ENCODE measurements at regions not wholly inside any gene's neighbourhood (a gene's known extent, or its start where the extent isn't known, plus 50 kb on each side); places are given as distances from the start of the nearest gene placed in this dataset.
"Not testable (repeated sequence)": the region's sequence is repeated elsewhere in the genome, so short reads cannot be mapped to it uniquely, and the experiment has no call there.

- no peak overlapping the region for H3K27ac ChIP-seq (ENCODE audit: low read length)
- no peaks in the 10 kb centered on the region for H3K36me3 ChIP-seq (replicated peaks; ENCODE audit: insufficient read depth, low read length)
- no peak overlapping the region for H3K9ac ChIP-seq (ENCODE audit: low read length)
- no peaks in the 10 kb centered on the region for H3K4me1 ChIP-seq (ENCODE audit: low read length)
- H4K20me1 ChIP-seq (ENCODE audit: insufficient read depth, low read length): no peaks in the 10 kb centered on the region
- H3K27me3 ChIP-seq (replicated peaks; ENCODE audit: insufficient read depth, low read length): no peaks in the 10 kb centered on the region
- H3K4me2 ChIP-seq (ENCODE audit: low read depth, low read length): no peak overlapping the region
- H3K9me2 ChIP-seq (replicated peaks; ENCODE audit: insufficient read depth, low read length): no peaks in the 10 kb centered on the region
- no peaks in the 10 kb centered on the region for H3K9me3 ChIP-seq (replicated peaks; ENCODE audit: insufficient read depth, low read length)
- H3K4me3 ChIP-seq (ENCODE audit: low read length): no peak overlapping the region
- TF ChIP-seq EZH2 (optimal IDR thresholded peaks at IDR 0.05; ENCODE audit: low read depth, low read length) (no peak), CTCF (IDR thresholded peaks at IDR 0.05; ENCODE audit: low read length) (no peak), EZH2phosphoT487 (IDR thresholded peaks at IDR 0.05; ENCODE audit: low read length) (no peak)
- H3F3A ChIP-seq (ENCODE audit: insufficient read depth, low read length): no peaks in the 10 kb centered on the region
- no peak overlapping the region for H2AFZ ChIP-seq (ENCODE audit: low read length)
- H3K79me2 ChIP-seq (ENCODE audit: low read length): no peaks in the 10 kb centered on the region
- DNase-seq: no peak
These were observed 112.3 kb downstream of the MIAT start for GRCh38 chr22:26769663-26770062.

GRCh38 chr22:26770624-26771023 is 113.2 kb downstream of the MIAT start:
- no peak for TF ChIP-seq CTCF (IDR thresholded peaks at IDR 0.05; ENCODE audit: low read length)
- H3K4me1 ChIP-seq (ENCODE audit: low read length): no peaks in the 10 kb centered on the region
- no peaks in the 10 kb centered on the region for H3K9me3 ChIP-seq (replicated peaks; ENCODE audit: insufficient read depth, low read length)
- H3K4me3 ChIP-seq (ENCODE audit: low read length): no peak overlapping the region
- H3F3A ChIP-seq (ENCODE audit: insufficient read depth, low read length): no peaks in the 10 kb centered on the region
- no peaks in the 10 kb centered on the region for H3K27me3 ChIP-seq (replicated peaks; ENCODE audit: insufficient read depth, low read length)
- no peak for DNase-seq
- H2AFZ ChIP-seq (ENCODE audit: low read length): no peak overlapping the region
- H3K9ac ChIP-seq (ENCODE audit: low read length): no peak overlapping the region
- H3K36me3 ChIP-seq (replicated peaks; ENCODE audit: insufficient read depth, low read length): no peaks in the 10 kb centered on the region
- H3K9me2 ChIP-seq (replicated peaks; ENCODE audit: insufficient read depth, low read length): no peaks in the 10 kb centered on the region
- no peak overlapping the region for H3K27ac ChIP-seq (ENCODE audit: low read length)
- H3K4me2 ChIP-seq (ENCODE audit: low read depth, low read length): no peak overlapping the region
- no peaks in the 10 kb centered on the region for H3K79me2 ChIP-seq (ENCODE audit: low read length)
- no peaks in the 10 kb centered on the region for H4K20me1 ChIP-seq (ENCODE audit: insufficient read depth, low read length)

- H3K4me2 ChIP-seq (ENCODE audit: low read depth, low read length); H3K9ac ChIP-seq (ENCODE audit: low read length); H3K4me3 ChIP-seq (ENCODE audit: low read length); DNase-seq; H4K20me1 ChIP-seq (ENCODE audit: insufficient read depth, low read length); H3K27ac ChIP-seq (ENCODE audit: low read length); H3K79me2 ChIP-seq (ENCODE audit: low read length); H3K4me1 ChIP-seq (ENCODE audit: low read length); H3K36me3 ChIP-seq (replicated peaks; ENCODE audit: insufficient read depth, low read length); H3K27me3 ChIP-seq (replicated peaks; ENCODE audit: insufficient read depth, low read length); H3K9me2 ChIP-seq (replicated peaks; ENCODE audit: insufficient read depth, low read length); H3F3A ChIP-seq (ENCODE audit: insufficient read depth, low read length); H2AFZ ChIP-seq (ENCODE audit: low read length); H3K9me3 ChIP-seq (replicated peaks; ENCODE audit: insufficient read depth, low read length): not testable (repeated sequence)
These were observed 115.7 kb downstream of the MIAT start for GRCh38 chr22:26773054-26773453.

- H3K9me2 ChIP-seq (replicated peaks; ENCODE audit: insufficient read depth, low read length): no peaks in the 10 kb centered on the region
- no peaks in the 10 kb centered on the region for H4K20me1 ChIP-seq (ENCODE audit: insufficient read depth, low read length)
- H3K9ac ChIP-seq (ENCODE audit: low read length): no peak overlapping the region
- no peaks in the 10 kb centered on the region for H3K4me1 ChIP-seq (ENCODE audit: low read length)
- H3F3A ChIP-seq (ENCODE audit: insufficient read depth, low read length): no peaks in the 10 kb centered on the region
- no peaks in the 10 kb centered on the region for H3K27me3 ChIP-seq (replicated peaks; ENCODE audit: insufficient read depth, low read length)
- no peak overlapping the region for H2AFZ ChIP-seq (ENCODE audit: low read length)
- no peak overlapping the region for H3K27ac ChIP-seq (ENCODE audit: low read length)
- H3K36me3 ChIP-seq (replicated peaks; ENCODE audit: insufficient read depth, low read length): peaks cover 5% of the 10 kb centered on the region; the same call in 1 of the 2 replicates
- H3K79me2 ChIP-seq (ENCODE audit: low read length): no peaks in the 10 kb centered on the region
- H3K4me3 ChIP-seq (ENCODE audit: low read length): no peak overlapping the region
- H3K4me2 ChIP-seq (ENCODE audit: low read depth, low read length): no peak overlapping the region
- no peak for DNase-seq
- TF ChIP-seq EZH2phosphoT487 (IDR thresholded peaks at IDR 0.05; ENCODE audit: low read length) (no peak), EZH2 (optimal IDR thresholded peaks at IDR 0.05; ENCODE audit: low read depth, low read length) (no peak), CTCF (IDR thresholded peaks at IDR 0.05; ENCODE audit: low read length) (no peak)
- H3K9me3 ChIP-seq (replicated peaks; ENCODE audit: insufficient read depth, low read length): no peaks in the 10 kb centered on the region
These were observed 118.0 kb downstream of the MIAT start for GRCh38 chr22:26775394-26775793.

All from MM.1S (cell line).